GM23248 (cell line): ENCODE measurements at regions not wholly inside any gene's neighbourhood (a gene's known extent, or its start where the extent isn't known, plus 50 kb on each side); places are given as distances from the start of the nearest gene placed in this dataset.

Source experiments
- DNase-seq: peaks from one replicate; pipeline ENCODE4 v3.0.0-alpha.2; 2015
- H2AFZ ChIP-seq: fragments of 200-600 bp; sonication (generic); 2 replicates; pipeline ENCODE4 v1.6.1; 2016; ENCODE audit warnings: antibody characterized with exemption
- H3F3A ChIP-seq: fragments of 200-600 bp; sonication (generic); 2 replicates; pipeline ENCODE4 v1.6.1; 2016; ENCODE audit warnings: mild to moderate bottlenecking, antibody characterized with exemption, mixed run types; ENCODE audit not compliant: insufficient read depth
- H3K27ac ChIP-seq: fragments of 200-600 bp; sonication (generic); 2 replicates; pipeline ENCODE4 v1.5.1; 2016; ENCODE audit warnings: mild to moderate bottlenecking
- H3K27me3 ChIP-seq: fragments of 200-600 bp; sonication (generic); replicated peaks from 2 replicates; pipeline ENCODE4 v1.6.1; 2016; ENCODE audit warnings: mild to moderate bottlenecking; ENCODE audit not compliant: insufficient read depth
- H3K36me3 ChIP-seq: fragments of 200-600 bp; sonication (generic); 2 replicates; pipeline ENCODE4 v1.6.1; 2016; ENCODE audit warnings: low read depth, mild to moderate bottlenecking
- H3K4me1 ChIP-seq: fragments of 200-600 bp; sonication (generic); 2 replicates; pipeline ENCODE4 v1.6.1; 2016; ENCODE audit warnings: mild to moderate bottlenecking; ENCODE audit not compliant: insufficient read depth
- H3K4me2 ChIP-seq: fragments of 200-600 bp; sonication (generic); one replicate; pipeline ENCODE4 v1.6.1; 2016; ENCODE audit warnings: mild to moderate bottlenecking; ENCODE audit not compliant: unreplicated experiment
- H3K4me3 ChIP-seq: fragments of 200-600 bp; sonication (generic); 2 replicates; pipeline ENCODE4 v1.5.1; 2016; ENCODE audit warnings: mild to moderate bottlenecking
- H3K79me2 ChIP-seq: fragments of 200-600 bp; sonication (generic); 2 replicates; pipeline ENCODE4 v1.6.1; 2016; ENCODE audit warnings: mild to moderate bottlenecking; ENCODE audit not compliant: insufficient read depth
- H3K9ac ChIP-seq: fragments of 200-600 bp; sonication (generic); 2 replicates; pipeline ENCODE4 v1.6.1; 2016; ENCODE audit warnings: mild to moderate bottlenecking
- H3K9me2 ChIP-seq: fragments of 200-600 bp; sonication (generic); 2 replicates; pipeline ENCODE4 v1.6.1; 2016; ENCODE audit warnings: mixed run types, mild to moderate bottlenecking, moderate library complexity; ENCODE audit not compliant: insufficient read depth
- H3K9me3 ChIP-seq: fragments of 200-600 bp; sonication (generic); one replicate; pipeline ENCODE4 v1.6.1; 2017; ENCODE audit warnings: low read depth
- H4K20me1 ChIP-seq: fragments of 200-600 bp; sonication (generic); 2 replicates; pipeline ENCODE4 v1.6.0; 2016; ENCODE audit not compliant: insufficient read depth
- EZH2 ChIP-seq: fragments of 200-600 bp; sonication (generic); IDR thresholded peaks from 2 replicates; pipeline ENCODE4 v1.6.1; 2018; ENCODE audit warnings: antibody characterized with exemption, mild to moderate bottlenecking; ENCODE audit not compliant: insufficient read depth, poor library complexity, severe bottlenecking
- EZH2phosphoT487 ChIP-seq: fragments of 200-600 bp; sonication (generic); IDR thresholded peaks from 2 replicates; pipeline ENCODE4 v1.6.1; 2018; ENCODE audit warnings: antibody characterized with exemption, moderate library complexity, mild to moderate bottlenecking, low read depth; ENCODE audit not compliant: insufficient read depth
- WGBS, 2 experiments: methylation state at CpG; one replicate each; pipeline ENCODE4 v1.1.6; 2015 to 2017; ENCODE audit warnings: low lambda C conversion rate in 2 of 2, low coverage in 1 of 2; ENCODE audit errors: missing lambda C conversion rate in 2 of 2; 5-methylcytosine and 5-hydroxymethylcytosine counted together
- in situ Hi-C: fragments of 300-500 bp; cut with MboI; formaldehyde crosslinking; loops from 2 replicates; pipeline ENCODE4 v1.15.0; 2020

- no peaks in the 10 kb centered on the region for H3K27me3 ChIP-seq
- 88 to 92% methylated on average over 6 of the region's 6 CpGs for WGBS, 2 experiments
- H3K36me3 ChIP-seq, result no peaks in the 10 kb centered on the region
- H3K9ac ChIP-seq, result no peak overlapping the region
- no peak overlapping the region for H3K4me3 ChIP-seq
- no peaks in the 10 kb centered on the region for H3K9me3 ChIP-seq
- peaks cover 20% of the 10 kb centered on the region for H3K4me1 ChIP-seq
- no peak for DNase-seq
- H3F3A ChIP-seq, result peaks cover 6% of the 10 kb centered on the region; the same call in 1 of the 2 replicates
- in situ Hi-C loops, result no loop called here
- H3K79me2 ChIP-seq, result no peaks in the 10 kb centered on the region
- TF ChIP-seq EZH2, result no peak
- TF ChIP-seq EZH2phosphoT487, result no peak
- no peak overlapping the region for H3K4me2 ChIP-seq
- H3K9me2 ChIP-seq, result no peaks in the 10 kb centered on the region
- no peak overlapping the region for H3K27ac ChIP-seq
- no peak overlapping the region for H2AFZ ChIP-seq
- H4K20me1 ChIP-seq, result no peaks in the 10 kb centered on the region
Measured at GRCh38 chr2:128405981-128406613, 87.4 kb upstream of the HS6ST1 start.

DNA sequence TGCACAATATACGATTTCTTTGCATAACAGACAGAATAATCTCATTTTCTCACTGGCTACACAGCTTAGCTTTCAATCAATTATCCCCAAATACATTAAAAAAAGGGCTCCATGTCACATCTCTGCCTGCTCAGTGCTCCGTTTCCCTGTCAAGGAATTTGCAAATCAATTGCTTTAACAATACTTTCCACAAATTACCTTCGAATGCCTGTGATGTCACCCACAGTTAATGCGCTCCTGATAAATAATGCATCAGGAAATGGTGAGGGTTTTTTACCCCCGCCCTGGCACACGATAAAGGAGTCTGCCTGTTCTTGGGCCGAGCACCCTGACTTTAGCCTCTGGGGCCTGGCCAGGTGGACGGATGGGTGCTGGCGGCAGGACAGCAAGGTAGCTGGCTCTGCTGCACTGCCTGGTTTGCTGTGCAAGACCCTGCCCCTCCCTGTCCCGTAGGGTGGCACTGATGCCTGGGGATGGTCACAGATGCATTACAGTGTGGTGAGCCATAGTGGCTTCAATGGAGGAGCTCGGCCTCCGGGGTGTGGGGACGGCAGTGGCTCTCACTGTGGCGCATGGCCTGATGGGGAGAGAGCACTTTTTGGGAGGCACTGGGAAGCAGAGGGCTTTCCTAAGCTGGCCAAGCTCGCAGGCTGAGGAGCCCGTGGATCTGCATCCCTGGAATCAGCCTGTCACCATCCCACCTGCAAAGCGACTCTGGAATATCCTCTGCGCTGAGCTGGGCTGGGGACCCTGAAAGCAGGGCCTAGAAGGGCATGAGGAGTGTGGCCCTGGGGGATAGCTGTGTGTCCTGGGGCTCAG lies 88.3 kb upstream of the HS6ST1 start:
- Histone ChIP-seq H3K9me3 (no peaks in the 10 kb centered on the region), H3K27me3 (no peaks in the 10 kb centered on the region), H3F3A (peaks cover 6% of the 10 kb centered on the region; the same call in 1 of the 2 replicates), H3K79me2 (no peaks in the 10 kb centered on the region), H3K4me1 (peaks cover 20% of the 10 kb centered on the region), H3K9ac (no peak overlapping the region), H3K36me3 (no peaks in the 10 kb centered on the region), H3K9me2 (no peaks in the 10 kb centered on the region), H3K4me3 (no peak overlapping the region), H2AFZ (no peak overlapping the region), H3K4me2 (no peak overlapping the region), H4K20me1 (no peaks in the 10 kb centered on the region), H3K27ac (no peak overlapping the region)
- in situ Hi-C loops, result no loop called here
- WGBS, 2 experiments, result 86 to 89% methylated on average over 18 of the region's 18 CpGs
- no peak for DNase-seq
- TF ChIP-seq EZH2phosphoT487 (no peak), EZH2 (no peak)

- TF ChIP-seq EZH2phosphoT487, result no peak
- TF ChIP-seq EZH2, result no peak
- Histone ChIP-seq H2AFZ (peak overlapping the region; percentile 86), H3K4me2 (peak overlapping the region; percentile 70), H3K36me3 (no peaks in the 10 kb centered on the region), H3K27ac (peak overlapping the region; percentile 94), H3K27me3 (no peaks in the 10 kb centered on the region), H3K9ac (peak overlapping the region; percentile 75), H3K9me2 (no peaks in the 10 kb centered on the region), H3K4me1 (peaks cover 20% of the 10 kb centered on the region), H3K9me3 (no peaks in the 10 kb centered on the region), H3K4me3 (peak overlapping the region; percentile 48), H3F3A (peaks cover 6% of the 10 kb centered on the region; the same call in 1 of the 2 replicates), H3K79me2 (no peaks in the 10 kb centered on the region), H4K20me1 (no peaks in the 10 kb centered on the region)
- in situ Hi-C loops, result no loop called here
- peak; percentile 93 for DNase-seq
- 2 to 3% methylated on average over 12 to 16 of the region's 17 CpGs for WGBS, 2 experiments
Measured at GRCh38 chr2:128408349-128409305, 90.0 kb upstream of the HS6ST1 start.

- no peak for DNase-seq
- in situ Hi-C loops, result no loop called here
- H3K4me2 ChIP-seq, result no peak overlapping the region
- H4K20me1 ChIP-seq, result no peaks in the 10 kb centered on the region
- no peaks in the 10 kb centered on the region for H3K79me2 ChIP-seq
- WGBS, 2 experiments, result 90 to 91% methylated on average over 9 of the region's 9 CpGs
- no peaks in the 10 kb centered on the region for H3K9me2 ChIP-seq
- peak overlapping the region; percentile 75; the same call in 1 of the 2 replicates for H3K9ac ChIP-seq
- no peak for TF ChIP-seq EZH2phosphoT487
- TF ChIP-seq EZH2, result no peak
- H2AFZ ChIP-seq, result peak overlapping the region; percentile 86; the same call in 1 of the 2 replicates
- H3K27me3 ChIP-seq, result no peaks in the 10 kb centered on the region
- peaks cover 20% of the 10 kb centered on the region for H3K4me1 ChIP-seq
- no peak overlapping the region for H3K4me3 ChIP-seq
- no peaks in the 10 kb centered on the region for H3K36me3 ChIP-seq
- H3K9me3 ChIP-seq, result no peaks in the 10 kb centered on the region
- peak overlapping the region; percentile 94 for H3K27ac ChIP-seq
- H3F3A ChIP-seq, result peaks cover 6% of the 10 kb centered on the region; the same call in 1 of the 2 replicates
Measured at GRCh38 chr2:128409326-128410034, 90.8 kb upstream of the HS6ST1 start.
